Body of pancreas (tissue), 4 donors: ENCODE measurements at regions not wholly inside any gene's neighbourhood (a gene's known extent, or its start where the extent isn't known, plus 50 kb on each side); places are given as distances from the start of the nearest gene placed in this dataset.
"Not testable (repeated sequence)": the region's sequence is repeated elsewhere in the genome, so short reads cannot be mapped to it uniquely, and the experiment has no call there.

Source experiments
- ATAC-seq: fragments of 150-250 bp; one replicate; pipeline ENCODE4 v1.9.1; 2016
- DNase-seq, 4 donors: peaks; one replicate each; pipeline ENCODE4 v3.0.0-alpha.2; 2019
- H3K27ac ChIP-seq, 4 donors: fragments of 200-600 bp; sonication (generic); 1 replicate in 3 of 4; 2 replicates in 1 of 4; pipeline versions ENCODE4 v1.5.1 to v1.6.1; 2016 to 2019; ENCODE audit warnings: mild to moderate bottlenecking in 1 of 4, mixed read lengths in 1 of 4, moderate library complexity in 1 of 4
- H3K27me3 ChIP-seq, 2 donors: fragments of 200-600 bp; sonication (generic); one replicate each; pipeline ENCODE4 v1.6.0; 2016; ENCODE audit warnings: mild to moderate bottlenecking in 1 of 2
- H3K36me3 ChIP-seq, 2 donors: fragments of 200-600 bp; sonication (generic); replicated peaks in 1 of 2; 2 replicates each; pipeline ENCODE4 v1.5.1; 2016; ENCODE audit warnings: low read depth in 2 of 2; ENCODE audit not compliant: insufficient read depth in 1 of 2
- H3K4me1 ChIP-seq: fragments of 200-600 bp; sonication (generic); one replicate; pipeline ENCODE4 v1.6.0; 2016
- H3K4me3 ChIP-seq, 2 donors: fragments of 200-600 bp; sonication (generic); 1 replicate in 1 of 2; 2 replicates in 1 of 2; pipeline ENCODE4 v1.5.1; 2016 to 2019
- H3K9me3 ChIP-seq, 3 donors: fragments of 200-600 bp; sonication (generic); 1 replicate in 2 of 3; 2 replicates in 1 of 3; pipeline ENCODE4 v1.5.1; 2016
- POLR2A ChIP-seq, 3 donors: fragments of 450-650 bp; IDR thresholded peaks; one replicate each; pipeline ENCODE4 v1.6.1; 2016; ENCODE audit warnings: antibody characterized with exemption in 3 of 3, mild to moderate bottlenecking in 2 of 3
- WGBS, 2 donors: methylation state at CpG; one replicate each; pipeline ENCODE4 v1.1.5; 2017; 5-methylcytosine and 5-hydroxymethylcytosine counted together
- intact Hi-C: fragments of 100-400 bp; cut with DNase I; formaldehyde crosslinking; loops from one replicate; pipeline ENCODE4 v1.15.1; 2023
- TF ChIP-seq, protein P1 (sequence below), 7 experiments: fragments of 450-650 bp in 4 of 7; fragments of 200-600 bp in 3 of 7; sonication (generic) in 3 of 7; IDR thresholded peaks; one replicate each; pipeline ENCODE4 v1.5.1; 2016 to 2019; ENCODE audit warnings: antibody characterized with exemption in 7 of 7

DNA sequence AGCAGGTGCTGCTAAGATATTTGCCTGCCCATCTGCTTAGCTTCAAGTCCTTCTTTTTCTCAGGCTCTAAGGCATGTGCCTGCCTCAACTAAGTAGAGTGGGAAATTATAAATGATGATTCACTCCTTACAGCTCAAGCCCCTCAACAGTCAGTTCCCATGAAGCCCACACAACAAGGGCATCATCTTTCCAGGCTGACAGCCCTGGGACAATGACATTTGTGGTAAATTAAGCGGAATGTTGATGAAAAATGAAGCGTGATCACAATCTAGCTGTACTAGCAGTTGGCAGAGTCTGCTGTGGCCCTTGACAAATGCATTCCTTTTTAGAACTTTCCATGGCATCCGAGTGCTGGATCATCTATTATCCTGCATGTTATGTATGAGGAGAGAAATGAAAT is 548.6 kb downstream of the KIF4B start:
- intact Hi-C loops = no loop called here
- Histone ChIP-seq H3K4me1 (no peaks in the 10 kb centered on the region), H3K9me3 (no peaks in the 10 kb centered on the region), H3K27me3 (no peaks in the 10 kb centered on the region), H3K4me3 (no peak overlapping the region), H3K36me3 (no peaks in the 10 kb centered on the region), H3K27ac (no peak overlapping the region)
- no peak for ATAC-seq
- 51% methylated on average over 3 of the region's 3 CpGs for WGBS, 2 donors
- no peak for TF ChIP-seq POLR2A (IDR thresholded peaks at IDR 0.05)
- TF ChIP-seq, protein P1, sequence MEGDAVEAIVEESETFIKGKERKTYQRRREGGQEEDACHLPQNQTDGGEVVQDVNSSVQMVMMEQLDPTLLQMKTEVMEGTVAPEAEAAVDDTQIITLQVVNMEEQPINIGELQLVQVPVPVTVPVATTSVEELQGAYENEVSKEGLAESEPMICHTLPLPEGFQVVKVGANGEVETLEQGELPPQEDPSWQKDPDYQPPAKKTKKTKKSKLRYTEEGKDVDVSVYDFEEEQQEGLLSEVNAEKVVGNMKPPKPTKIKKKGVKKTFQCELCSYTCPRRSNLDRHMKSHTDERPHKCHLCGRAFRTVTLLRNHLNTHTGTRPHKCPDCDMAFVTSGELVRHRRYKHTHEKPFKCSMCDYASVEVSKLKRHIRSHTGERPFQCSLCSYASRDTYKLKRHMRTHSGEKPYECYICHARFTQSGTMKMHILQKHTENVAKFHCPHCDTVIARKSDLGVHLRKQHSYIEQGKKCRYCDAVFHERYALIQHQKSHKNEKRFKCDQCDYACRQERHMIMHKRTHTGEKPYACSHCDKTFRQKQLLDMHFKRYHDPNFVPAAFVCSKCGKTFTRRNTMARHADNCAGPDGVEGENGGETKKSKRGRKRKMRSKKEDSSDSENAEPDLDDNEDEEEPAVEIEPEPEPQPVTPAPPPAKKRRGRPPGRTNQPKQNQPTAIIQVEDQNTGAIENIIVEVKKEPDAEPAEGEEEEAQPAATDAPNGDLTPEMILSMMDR (IDR thresholded peaks at IDR 0.05) = no peak
- no peak for DNase-seq

DNA sequence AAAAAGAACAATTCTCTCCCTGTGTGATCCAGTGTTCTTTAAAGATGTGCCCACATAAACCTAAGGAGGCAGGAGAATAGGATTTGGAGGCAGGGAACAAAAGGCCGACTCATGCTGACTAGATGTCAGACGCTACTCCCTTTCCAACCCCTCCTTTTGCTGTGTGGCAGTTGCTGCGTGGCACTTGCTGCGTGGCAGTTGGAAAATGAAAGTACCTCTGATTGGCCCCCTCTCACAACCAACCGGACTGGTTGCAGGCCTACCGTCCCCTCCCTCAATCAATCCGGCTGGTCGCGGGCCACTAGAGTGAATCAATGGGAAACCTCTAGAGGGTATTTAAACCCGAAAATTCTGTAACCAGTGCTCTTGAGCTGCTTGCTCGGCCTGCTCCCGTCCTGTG is 551.0 kb downstream of the KIF4B start:
- no peak overlapping the region for H3K27ac ChIP-seq
- H3K4me3 ChIP-seq = no peak overlapping the region
- WGBS, 2 donors = 55 to 58% methylated on average over 12 of the region's 12 CpGs
- no peaks in the 10 kb centered on the region for H3K4me1 ChIP-seq
- no peak for DNase-seq
- no peaks in the 10 kb centered on the region for H3K27me3 ChIP-seq
- no peaks in the 10 kb centered on the region for H3K9me3 ChIP-seq
- TF ChIP-seq POLR2A (IDR thresholded peaks at IDR 0.05) = no peak
- TF ChIP-seq, protein P1 (IDR thresholded peaks at IDR 0.05) = no peak
- H3K36me3 ChIP-seq = no peaks in the 10 kb centered on the region
- intact Hi-C loops = no loop called here
- no peak for ATAC-seq

DNA sequence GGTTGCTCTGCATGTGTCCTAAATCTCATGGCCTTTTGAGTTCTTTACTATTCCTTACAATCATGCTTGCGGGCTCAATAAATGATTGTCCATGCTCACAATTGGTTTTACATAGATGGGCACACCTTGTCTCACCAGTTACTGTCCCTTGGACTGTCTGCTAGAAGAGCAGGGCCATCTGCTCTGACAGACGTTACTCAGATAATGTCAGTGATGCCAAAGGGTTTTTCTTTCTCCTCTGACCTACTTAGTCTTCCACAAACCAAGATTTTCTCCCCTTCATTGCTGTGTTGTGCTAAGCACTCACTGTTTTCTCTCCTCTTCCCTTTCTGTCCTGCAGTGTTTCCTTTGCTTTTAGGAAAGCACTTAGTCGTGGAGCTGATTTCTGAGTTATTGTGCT is 562.3 kb downstream of the KIF4B start:
- WGBS, 2 donors = 31 to 33% methylated on average over 3 of the region's 3 CpGs
- DNase-seq = no peak
- Histone ChIP-seq H3K4me1 (no peaks in the 10 kb centered on the region), H3K36me3 (no peaks in the 10 kb centered on the region), H3K9me3 (no peaks in the 10 kb centered on the region), H3K4me3 (no peak overlapping the region), H3K27ac (no peak overlapping the region), H3K27me3 (no peaks in the 10 kb centered on the region)
- ATAC-seq = no peak
- intact Hi-C loops = no loop called here
- TF ChIP-seq POLR2A (IDR thresholded peaks at IDR 0.05) = no peak
- TF ChIP-seq, protein P1 (IDR thresholded peaks at IDR 0.05) = no peak

DNA sequence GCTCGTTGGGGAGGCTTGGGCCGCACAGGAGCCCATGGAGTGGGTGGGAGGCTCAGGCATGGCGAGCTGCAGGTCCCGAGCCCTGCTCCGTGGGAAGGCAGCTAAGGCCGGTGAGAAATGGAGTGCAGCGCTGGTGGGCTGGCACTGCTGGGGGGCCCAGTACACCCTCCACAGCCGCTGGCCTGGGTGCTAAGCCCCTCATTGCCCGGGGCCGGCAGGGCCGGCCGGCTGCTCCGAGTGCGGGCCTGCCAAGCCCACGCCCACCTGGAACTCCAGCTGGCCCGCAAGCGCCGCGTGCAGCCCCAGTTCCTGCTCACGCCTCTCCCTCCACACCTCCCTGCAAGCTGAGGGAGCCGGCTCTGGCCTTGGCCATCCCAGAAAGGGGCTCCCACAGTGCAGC is 573.3 kb downstream of the KIF4B start:
- DNase-seq, H3K36me3 ChIP-seq, H3K4me1 ChIP-seq, H3K27me3 ChIP-seq, intact Hi-C loops, ATAC-seq, H3K4me3 ChIP-seq, H3K9me3 ChIP-seq, H3K27ac ChIP-seq: not testable (repeated sequence)
- 92 to 96% methylated on average over 7 to 21 of the region's 21 CpGs for WGBS, 2 donors

DNA sequence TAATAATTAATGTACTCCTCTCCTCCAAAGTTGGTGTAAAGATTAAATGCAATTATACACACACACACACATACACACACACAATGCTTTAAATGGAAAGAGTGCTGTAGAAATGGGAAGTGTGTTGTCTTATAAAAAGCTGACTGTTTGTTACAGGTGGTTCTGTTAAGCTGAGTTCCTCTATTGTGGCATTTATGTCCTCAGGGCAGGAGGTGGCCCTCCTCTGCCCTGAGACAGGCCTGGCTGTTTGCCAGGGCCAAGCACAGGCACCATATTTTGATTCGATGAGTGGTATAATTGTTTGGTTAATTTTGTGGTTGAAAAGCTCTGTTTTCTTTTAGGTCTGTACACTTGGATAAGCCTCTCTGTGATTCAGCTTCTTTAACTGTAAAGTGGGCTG is 573.9 kb downstream of the KIF4B start:
- no peak overlapping the region for H3K27ac ChIP-seq
- 45 to 60% methylated on average over 1 of the region's 1 CpG for WGBS, 2 donors
- no peak overlapping the region for H3K4me3 ChIP-seq
- TF ChIP-seq POLR2A (IDR thresholded peaks at IDR 0.05) = no peak
- TF ChIP-seq, protein P1 (IDR thresholded peaks at IDR 0.05) = no peak
- H3K36me3 ChIP-seq = no peaks in the 10 kb centered on the region
- H3K9me3 ChIP-seq = no peaks in the 10 kb centered on the region
- no peak for ATAC-seq
- no peak for DNase-seq
- intact Hi-C loops = no loop called here
- H3K27me3 ChIP-seq = no peaks in the 10 kb centered on the region
- H3K4me1 ChIP-seq = no peaks in the 10 kb centered on the region
